Uterus (tissue), 3 donors: ENCODE measurements at regions not wholly inside any gene's neighbourhood (a gene's known extent, or its start where the extent isn't known, plus 50 kb on each side); places are given as distances from the start of the nearest gene placed in this dataset.

Experiments
- DNase-seq, 2 donors: peaks; one replicate each; pipeline ENCODE4 v3.0.0-alpha.2; 2019 to 2020
- H3K27ac ChIP-seq, 2 donors: fragments of 200-600 bp; sonication (generic); 1 replicate in 1 of 2; 2 replicates in 1 of 2; pipeline ENCODE4 v1.5.1; 2016 to 2018
- H3K27me3 ChIP-seq, 2 donors: fragments of 200-600 bp; sonication (generic); one replicate each; pipeline ENCODE4 v1.5.1; 2018 to 2019; ENCODE audit warnings: control low read depth in 1 of 2
- H3K36me3 ChIP-seq, 2 donors: fragments of 200-600 bp; sonication (generic); one replicate each; pipeline ENCODE4 v1.5.1; 2019; ENCODE audit warnings: control low read depth in 1 of 2
- H3K4me1 ChIP-seq, 2 donors: fragments of 200-600 bp; sonication (generic); one replicate each; pipeline ENCODE4 v1.5.1; 2018 to 2019; ENCODE audit warnings: control low read depth in 1 of 2
- H3K4me3 ChIP-seq, 2 donors: fragments of 200-600 bp; sonication (generic); 1 replicate in 1 of 2; 2 replicates in 1 of 2; pipeline ENCODE4 v1.5.1; 2018 to 2019; ENCODE audit warnings: mild to moderate bottlenecking in 1 of 2
- H3K9me3 ChIP-seq, 2 donors: fragments of 200-600 bp; sonication (generic); one replicate each; pipeline ENCODE4 v1.5.1; 2019; ENCODE audit warnings: control low read depth in 1 of 2
- POLR2A ChIP-seq, 2 donors: fragments of 450-650 bp; IDR thresholded peaks; one replicate each; pipeline ENCODE4 v1.6.1; 2016; ENCODE audit warnings: antibody characterized with exemption in 2 of 2, mild to moderate bottlenecking in 1 of 2, moderate library complexity in 1 of 2
- intact Hi-C: fragments of 100-400 bp; cut with DNase I; formaldehyde crosslinking; loops from one replicate; pipeline ENCODE4 v1.15.1; 2023; ENCODE audit warnings: low total_unique reads
- TF ChIP-seq, protein P1 (sequence below), 4 experiments: fragments of 200-600 bp in 2 of 4; fragments of 450-650 bp in 2 of 4; sonication (generic) in 2 of 4; IDR thresholded peaks; one replicate each; pipeline ENCODE4 v1.5.1; 2016 to 2019; ENCODE audit warnings: antibody characterized with exemption in 4 of 4, mild to moderate bottlenecking in 2 of 4, moderate library complexity in 1 of 4
- donor health status: DM: yes; HTN: yes; CAD: no.

DNA sequence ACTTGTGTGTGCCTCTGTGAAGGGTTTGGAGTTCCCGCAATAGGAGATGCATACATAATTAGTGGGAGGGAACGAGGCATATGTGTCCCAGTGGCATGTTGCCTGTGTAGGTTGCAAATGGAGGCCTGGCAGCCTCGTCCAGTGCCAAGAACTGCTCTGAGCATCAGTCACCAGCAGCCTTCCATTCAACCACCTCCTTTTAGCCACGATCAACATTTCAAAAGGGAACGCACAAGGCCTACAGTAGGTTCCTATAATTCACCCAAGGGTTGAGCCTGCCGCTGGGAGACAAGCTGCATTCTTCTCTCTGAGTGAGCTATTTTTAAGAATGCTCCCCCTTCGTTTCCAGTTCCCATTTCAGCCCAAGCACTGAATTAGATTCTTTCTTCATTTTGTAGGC lies 78.8 kb upstream of the CTNNB1 start:
- DNase-seq: no peak
- intact Hi-C loops: no loop called here
- no peak overlapping the region for H3K27ac ChIP-seq
- no peaks in the 10 kb centered on the region for H3K9me3 ChIP-seq
- no peaks in the 10 kb centered on the region for H3K27me3 ChIP-seq
- no peaks in the 10 kb centered on the region for H3K4me1 ChIP-seq
- no peaks in the 10 kb centered on the region for H3K36me3 ChIP-seq
- no peak overlapping the region for H3K4me3 ChIP-seq
- TF ChIP-seq, protein P1, sequence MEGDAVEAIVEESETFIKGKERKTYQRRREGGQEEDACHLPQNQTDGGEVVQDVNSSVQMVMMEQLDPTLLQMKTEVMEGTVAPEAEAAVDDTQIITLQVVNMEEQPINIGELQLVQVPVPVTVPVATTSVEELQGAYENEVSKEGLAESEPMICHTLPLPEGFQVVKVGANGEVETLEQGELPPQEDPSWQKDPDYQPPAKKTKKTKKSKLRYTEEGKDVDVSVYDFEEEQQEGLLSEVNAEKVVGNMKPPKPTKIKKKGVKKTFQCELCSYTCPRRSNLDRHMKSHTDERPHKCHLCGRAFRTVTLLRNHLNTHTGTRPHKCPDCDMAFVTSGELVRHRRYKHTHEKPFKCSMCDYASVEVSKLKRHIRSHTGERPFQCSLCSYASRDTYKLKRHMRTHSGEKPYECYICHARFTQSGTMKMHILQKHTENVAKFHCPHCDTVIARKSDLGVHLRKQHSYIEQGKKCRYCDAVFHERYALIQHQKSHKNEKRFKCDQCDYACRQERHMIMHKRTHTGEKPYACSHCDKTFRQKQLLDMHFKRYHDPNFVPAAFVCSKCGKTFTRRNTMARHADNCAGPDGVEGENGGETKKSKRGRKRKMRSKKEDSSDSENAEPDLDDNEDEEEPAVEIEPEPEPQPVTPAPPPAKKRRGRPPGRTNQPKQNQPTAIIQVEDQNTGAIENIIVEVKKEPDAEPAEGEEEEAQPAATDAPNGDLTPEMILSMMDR (IDR thresholded peaks at IDR 0.05): no peak
- no peak for TF ChIP-seq POLR2A (IDR thresholded peaks at IDR 0.05)

DNA sequence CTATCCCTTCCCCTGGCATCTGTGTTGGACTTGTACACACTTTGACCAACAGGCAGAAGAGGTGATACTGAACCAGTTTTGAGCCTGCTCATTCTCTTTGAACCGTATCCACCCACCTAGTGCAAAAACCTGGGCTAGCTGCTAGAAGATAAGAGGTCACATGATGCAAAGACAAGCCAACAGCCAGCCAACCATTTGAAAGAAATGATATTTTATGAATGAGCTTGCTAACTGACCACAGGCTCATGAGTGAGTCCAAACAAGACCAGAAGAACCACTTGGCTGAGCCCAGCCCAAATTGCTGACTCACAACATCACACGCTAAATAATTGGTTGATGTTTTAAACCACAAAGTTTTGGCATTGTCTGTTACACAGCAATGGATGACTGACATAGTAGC lies 74.0 kb upstream of the CTNNB1 start:
- H3K36me3 ChIP-seq: no peaks in the 10 kb centered on the region
- DNase-seq: no peak
- intact Hi-C loops: no loop called here
- no peaks in the 10 kb centered on the region for H3K27me3 ChIP-seq
- no peak overlapping the region for H3K27ac ChIP-seq
- no peak for TF ChIP-seq POLR2A (IDR thresholded peaks at IDR 0.05)
- TF ChIP-seq, protein P1 (IDR thresholded peaks at IDR 0.05): no peak
- H3K9me3 ChIP-seq: peaks cover 0 to 8% of the 10 kb centered on the region in 2 donors
- H3K4me3 ChIP-seq: no peak overlapping the region
- H3K4me1 ChIP-seq: no peaks in the 10 kb centered on the region

GRCh38 chr3:41126472-41126871 lies 72.8 kb upstream of the CTNNB1 start:
- H3K4me1 ChIP-seq: no peaks in the 10 kb centered on the region
- H3K27ac ChIP-seq: no peak overlapping the region
- no peaks in the 10 kb centered on the region for H3K27me3 ChIP-seq
- no peaks in the 10 kb centered on the region for H3K36me3 ChIP-seq
- DNase-seq: no peak
- no peak overlapping the region for H3K4me3 ChIP-seq
- H3K9me3 ChIP-seq: peaks cover 0 to 8% of the 10 kb centered on the region in 2 donors
- no peak for TF ChIP-seq POLR2A (IDR thresholded peaks at IDR 0.05)
- TF ChIP-seq, protein P1 (IDR thresholded peaks at IDR 0.05): no peak
- intact Hi-C loops: no loop called here

DNA sequence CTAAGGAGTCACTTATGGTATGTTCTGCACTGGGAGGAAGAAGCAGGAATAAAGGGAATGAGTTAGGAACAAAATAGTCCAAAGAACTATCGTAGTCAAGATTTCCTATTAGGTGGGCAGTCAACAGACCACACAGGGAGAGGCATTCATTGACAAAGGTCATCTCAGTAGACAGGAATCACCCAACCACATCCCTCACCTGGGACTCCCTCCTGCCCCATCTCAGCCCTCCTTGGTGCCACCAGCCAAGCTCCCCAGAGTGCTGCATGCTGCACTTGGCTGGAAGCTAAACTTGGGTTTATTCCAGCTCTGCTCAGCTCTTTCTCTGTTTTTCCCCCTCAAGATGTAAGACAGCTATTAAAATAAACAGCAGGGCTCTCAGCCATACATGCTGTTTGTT lies 72.3 kb upstream of the CTNNB1 start:
- no peak for DNase-seq
- Histone ChIP-seq H3K9me3 (peaks cover 0 to 8% of the 10 kb centered on the region in 2 donors), H3K27ac (no peak overlapping the region), H3K27me3 (no peaks in the 10 kb centered on the region), H3K36me3 (no peaks in the 10 kb centered on the region), H3K4me3 (no peak overlapping the region), H3K4me1 (no peaks in the 10 kb centered on the region)
- TF ChIP-seq POLR2A (IDR thresholded peaks at IDR 0.05): no peak
- TF ChIP-seq, protein P1 (IDR thresholded peaks at IDR 0.05): no peak
- intact Hi-C loops: no loop called here

DNA sequence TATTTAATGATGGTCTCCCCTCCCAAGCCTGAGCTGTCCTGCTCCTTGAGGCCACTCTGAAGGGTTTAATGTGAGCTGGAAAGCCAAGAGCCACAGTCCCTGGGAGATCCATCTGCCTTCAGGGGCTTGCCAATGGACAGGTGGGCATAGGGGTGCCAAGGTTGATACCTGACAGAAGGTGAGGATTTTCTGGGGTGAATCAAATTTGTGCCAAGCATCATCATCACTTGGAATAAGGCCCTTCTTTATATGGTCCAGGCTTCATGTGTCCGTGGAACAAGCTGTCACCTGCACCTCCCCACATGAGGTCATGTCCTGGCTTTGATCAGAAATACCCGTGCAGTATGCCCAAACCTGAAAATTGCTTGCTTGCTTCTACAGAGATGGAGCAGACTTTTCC lies 71.9 kb upstream of the CTNNB1 start:
- TF ChIP-seq POLR2A (IDR thresholded peaks at IDR 0.05): no peak
- TF ChIP-seq, protein P1 (IDR thresholded peaks at IDR 0.05): no peak
- H3K27me3 ChIP-seq: no peaks in the 10 kb centered on the region
- intact Hi-C loops: no loop called here
- H3K9me3 ChIP-seq: peaks cover 0 to 8% of the 10 kb centered on the region in 2 donors
- no peak overlapping the region for H3K4me3 ChIP-seq
- no peak overlapping the region for H3K27ac ChIP-seq
- no peaks in the 10 kb centered on the region for H3K4me1 ChIP-seq
- DNase-seq: no peak
- H3K36me3 ChIP-seq: no peaks in the 10 kb centered on the region
